ENCODE measurements at regions not wholly inside any gene's neighbourhood (a gene's known extent, or its start where the extent isn't known, plus 50 kb on each side); places are given as distances from the start of the nearest gene placed in this dataset.

DNA sequence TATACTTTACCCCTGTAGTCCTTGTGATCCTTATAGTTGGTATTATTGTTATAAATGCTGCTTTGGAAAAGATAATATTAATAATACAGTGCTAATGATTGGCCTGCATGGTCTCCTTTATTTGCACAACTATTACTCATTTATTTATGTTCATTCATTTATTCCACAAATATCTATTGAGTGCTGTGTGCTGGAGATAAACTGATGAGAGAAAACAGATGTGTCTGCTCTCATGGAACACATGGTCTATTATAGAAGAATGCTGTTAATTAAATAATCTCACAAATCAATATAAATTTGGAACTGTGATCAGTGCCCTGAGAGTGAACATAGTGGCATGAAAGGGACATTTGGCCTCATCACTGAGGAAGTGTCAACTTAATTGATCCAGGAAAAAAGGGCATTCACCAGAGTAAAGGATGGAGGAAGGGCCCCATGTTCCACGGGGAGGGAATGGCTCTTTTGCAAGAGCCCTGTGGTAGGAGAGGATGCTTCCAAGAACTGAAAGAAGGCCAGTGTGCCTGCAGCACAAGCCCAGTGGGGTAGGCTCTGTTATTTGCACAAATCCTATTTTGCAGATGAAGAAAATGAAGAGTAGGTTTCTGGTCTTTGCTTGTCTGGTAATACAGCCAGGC lies 91.5 kb upstream of the STK39 start:
- no peaks in the 10 kb centered on the region for H3K27me3 ChIP-seq

GRCh38 chr2:168340931-168341330 lies 93.5 kb upstream of the STK39 start:
- no peak for DNase-seq
- no peaks in the 10 kb centered on the region for H3K36me3 ChIP-seq
- intact Hi-C loops (cut with DNase I), result loop anchor here in 7 of 10 donors (10.0 kb wide), 3 partner anchors 206 to 364 kb away; no protein-coding TSS in a partner anchor
- H3K4me1 ChIP-seq, result no peaks in the 10 kb centered on the region
- no peaks in the 10 kb centered on the region for H3K9me3 ChIP-seq
- no peaks in the 10 kb centered on the region for H3K27me3 ChIP-seq
- H3K4me3 ChIP-seq, result no peak overlapping the region
- TF ChIP-seq, protein P1, sequence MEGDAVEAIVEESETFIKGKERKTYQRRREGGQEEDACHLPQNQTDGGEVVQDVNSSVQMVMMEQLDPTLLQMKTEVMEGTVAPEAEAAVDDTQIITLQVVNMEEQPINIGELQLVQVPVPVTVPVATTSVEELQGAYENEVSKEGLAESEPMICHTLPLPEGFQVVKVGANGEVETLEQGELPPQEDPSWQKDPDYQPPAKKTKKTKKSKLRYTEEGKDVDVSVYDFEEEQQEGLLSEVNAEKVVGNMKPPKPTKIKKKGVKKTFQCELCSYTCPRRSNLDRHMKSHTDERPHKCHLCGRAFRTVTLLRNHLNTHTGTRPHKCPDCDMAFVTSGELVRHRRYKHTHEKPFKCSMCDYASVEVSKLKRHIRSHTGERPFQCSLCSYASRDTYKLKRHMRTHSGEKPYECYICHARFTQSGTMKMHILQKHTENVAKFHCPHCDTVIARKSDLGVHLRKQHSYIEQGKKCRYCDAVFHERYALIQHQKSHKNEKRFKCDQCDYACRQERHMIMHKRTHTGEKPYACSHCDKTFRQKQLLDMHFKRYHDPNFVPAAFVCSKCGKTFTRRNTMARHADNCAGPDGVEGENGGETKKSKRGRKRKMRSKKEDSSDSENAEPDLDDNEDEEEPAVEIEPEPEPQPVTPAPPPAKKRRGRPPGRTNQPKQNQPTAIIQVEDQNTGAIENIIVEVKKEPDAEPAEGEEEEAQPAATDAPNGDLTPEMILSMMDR (IDR thresholded peaks at IDR 0.05), result no peak
- WGBS, 2 donors, result 92 to 97% methylated on average over 5 of the region's 5 CpGs
- ATAC-seq, result no peak
- no peak overlapping the region for H3K27ac ChIP-seq

More for the DNA sequence above, 91.5 kb upstream of the STK39 start:
- WGBS, 2 donors, result 64 to 71% methylated on average over 1 of the region's 1 CpG
- no peak overlapping the region for H3K4me3 ChIP-seq
- H3K9me3 ChIP-seq, result no peaks in the 10 kb centered on the region
- ATAC-seq, result no peak
- intact Hi-C loops (cut with DNase I), result loop anchor here in 3 of 10 donors (5.0 to 10.0 kb wide), 2 partner anchors 197 to 204 kb away; no protein-coding TSS in a partner anchor
- TF ChIP-seq, protein P1 (IDR thresholded peaks at IDR 0.05), result no peak
- H3K27ac ChIP-seq, result no peak overlapping the region
- no peaks in the 10 kb centered on the region for H3K4me1 ChIP-seq
- DNase-seq, result no peak
- H3K36me3 ChIP-seq, result no peaks in the 10 kb centered on the region

DNA sequence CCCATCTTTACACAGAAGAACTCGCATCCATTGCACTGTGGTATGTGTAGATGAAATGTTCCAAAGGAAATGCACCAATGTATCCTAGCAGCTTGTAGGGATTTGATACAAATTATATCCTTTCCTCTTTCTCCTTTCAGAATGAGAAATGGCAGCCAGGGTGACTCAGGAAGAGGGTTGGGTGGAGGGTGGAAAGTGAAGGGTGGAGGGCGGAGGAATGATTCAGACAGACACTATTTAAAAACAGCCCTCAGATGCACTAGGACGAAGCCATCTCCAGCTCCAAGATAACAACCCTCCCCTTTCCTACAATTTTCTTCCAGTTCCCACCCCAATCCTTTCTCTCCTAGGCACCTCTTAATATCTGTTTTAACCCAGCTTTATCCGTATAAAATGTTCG lies 96.2 kb upstream of the STK39 start:
- no peak overlapping the region for H3K4me3 ChIP-seq
- no peaks in the 10 kb centered on the region for H3K36me3 ChIP-seq
- WGBS, 2 donors, result 78% methylated on average over 5 of the region's 5 CpGs
- TF ChIP-seq, protein P1 (IDR thresholded peaks at IDR 0.05), result no peak
- ATAC-seq (no peak), DNase-seq (no peak)
- H3K4me1 ChIP-seq, result peaks cover 0 to 9% (median 0%) of the 10 kb centered on the region in 9 donors
- H3K27me3 ChIP-seq, result no peaks in the 10 kb centered on the region
- intact Hi-C loops (cut with DNase I), result loop anchor here in 7 of 10 donors (10.0 kb wide), 3 partner anchors 209 to 361 kb away; no protein-coding TSS in a partner anchor
- no peak overlapping the region for H3K27ac ChIP-seq
- H3K9me3 ChIP-seq, result no peaks in the 10 kb centered on the region

DNA sequence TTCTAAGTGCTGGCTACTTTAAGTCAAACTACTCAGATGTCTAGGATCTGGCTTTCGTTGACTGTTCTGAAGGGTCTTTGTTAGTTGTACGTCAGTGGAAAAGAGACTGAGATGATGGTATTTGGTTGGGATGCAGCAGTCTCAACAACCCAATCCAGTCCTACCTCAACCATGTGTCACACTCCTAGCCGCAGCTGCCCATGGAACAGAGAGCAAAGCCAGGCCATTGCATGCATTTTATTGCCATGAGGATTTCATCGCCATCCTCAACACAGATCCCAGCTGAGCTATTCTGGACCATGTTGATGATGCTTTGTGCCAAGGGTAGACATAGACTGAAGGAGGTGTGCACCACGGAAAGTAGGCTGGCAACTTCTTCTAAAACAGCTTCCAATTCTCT lies 97.3 kb upstream of the STK39 start:
- intact Hi-C loops (cut with DNase I), result loop anchor here (5.0 to 10.0 kb wide), 7 partner anchors 210 to 578 kb away; no protein-coding TSS in a partner anchor
- DNase-seq (no peak), ATAC-seq (no peak)
- Histone ChIP-seq H3K27ac (no peak overlapping the region), H3K36me3 (no peaks in the 10 kb centered on the region), H3K4me3 (no peak overlapping the region), H3K9me3 (no peaks in the 10 kb centered on the region), H3K4me1 (peaks cover 0 to 9% (median 0%) of the 10 kb centered on the region in 9 donors), H3K27me3 (no peaks in the 10 kb centered on the region)
- 83 to 84% methylated on average over 5 of the region's 5 CpGs for WGBS, 2 donors
- TF ChIP-seq, protein P1 (IDR thresholded peaks at IDR 0.05), result no peak

Measured in heart right ventricle (tissue), 16 donors.